ENCODE measurements at regions not wholly inside any gene's neighbourhood (a gene's known extent, or its start where the extent isn't known, plus 50 kb on each side); places are given as distances from the start of the nearest gene placed in this dataset.

- 85% methylated on average over 2 of the region's 2 CpGs for WGBS (ENCODE audit: low lambda C conversion rate)
- Histone ChIP-seq H3K9me2 (no peaks in the 10 kb centered on the region), H3K27me3 (ENCODE audit: insufficient read depth) (no peaks in the 10 kb centered on the region), H3K9ac (no peak overlapping the region), H2AFZ (ENCODE audit: low read depth) (no peak overlapping the region), H3K4me2 (no peak overlapping the region), H3K9me3 (no peaks in the 10 kb centered on the region), H3K36me3 (replicated peaks in 1 of 2; ENCODE audit: control insufficient read depth in 1 of 2, insufficient read depth in 2 of 2, low read length in 1 of 2) (no peaks in the 10 kb centered on the region), H3K27ac (ENCODE audit: low read depth in 2 of 2, low read length in 1 of 2) (no peak overlapping the region), H3K79me2 (ENCODE audit: insufficient read depth) (no peaks in the 10 kb centered on the region), H4K20me1 (ENCODE audit: insufficient read depth) (no peaks in the 10 kb centered on the region), H3K4me1 (ENCODE audit: control insufficient read depth in 1 of 2, insufficient read depth in 2 of 2, low read depth in 1 of 2, low read length in 1 of 2) (no peaks in the 10 kb centered on the region), H3F3A (replicated peaks; ENCODE audit: insufficient read depth) (no peaks in the 10 kb centered on the region), H3K4me3 (ENCODE audit: low read depth in 2 of 2, low read length in 1 of 2) (no peak overlapping the region)
- POLR2A ChIA-PET = no interaction called here
- CTCF ChIA-PET = interaction anchor here (0.9 to 1.4 kb wide), 2 partner anchors 14 to 84 kb away, joined by 4 read pairs; no protein-coding TSS in a partner anchor
- TF ChIP-seq RCOR1 (IDR thresholded peaks at IDR 0.05; ENCODE audit: low read length) = no peak
- TF ChIP-seq RXRA (IDR thresholded peaks at IDR 0.05; ENCODE audit: borderline replicate concordance, low read depth) = no peak
- no peak for TF ChIP-seq USF1 (IDR thresholded peaks at IDR 0.05; ENCODE audit: borderline replicate concordance, low read depth)
- no peak for TF ChIP-seq TCF12 (IDR thresholded peaks at IDR 0.05)
- TF ChIP-seq TEAD4 (IDR thresholded peaks at IDR 0.05; ENCODE audit: borderline replicate concordance, insufficient read depth) = no peak
- no peak for TF ChIP-seq EP300 (IDR thresholded peaks at IDR 0.05; ENCODE audit: borderline replicate concordance in 1 of 2, low read depth in 1 of 2, low read length in 1 of 2)
- no peak for TF ChIP-seq NFIC (IDR thresholded peaks at IDR 0.05; ENCODE audit: borderline replicate concordance)
- no peak for TF ChIP-seq TAF1 (IDR thresholded peaks at IDR 0.05; ENCODE audit: borderline replicate concordance, low read depth, low read length)
- TF ChIP-seq FOXJ3 (CRISPR knock-in tag; IDR thresholded peaks at IDR 0.05) = no peak
- no peak for TF ChIP-seq JUND (IDR thresholded peaks at IDR 0.05)
- TF ChIP-seq SIN3A (IDR thresholded peaks at IDR 0.05; ENCODE audit: borderline replicate concordance, low read depth, low read length) = no peak
- TF ChIP-seq POLR2AphosphoS5 (IDR thresholded peaks at IDR 0.05; ENCODE audit: low read depth, low read length) = no peak
- no peak for TF ChIP-seq YY1 (IDR thresholded peaks at IDR 0.05; ENCODE audit: low read depth)
- TF ChIP-seq MAX (IDR thresholded peaks at IDR 0.05; ENCODE audit: low read depth) = no peak
- TF ChIP-seq FOXM1 (IDR thresholded peaks at IDR 0.05; ENCODE audit: low read depth) = no peak
- no peak for TF ChIP-seq NRF1 (IDR thresholded peaks at IDR 0.05; ENCODE audit: low read depth, low read length)
- no peak for DNase-seq
Observed at GRCh38 chr7:82521906-82522445, 78.4 kb upstream of the CACNA2D1 start.

GRCh38 chr7:82517050-82517449 is 73.5 kb upstream of the CACNA2D1 start:
- H2AFZ ChIP-seq (ENCODE audit: low read depth) = no peak overlapping the region
- no peaks in the 10 kb centered on the region for H3K27me3 ChIP-seq (ENCODE audit: insufficient read depth)
- H3K9ac ChIP-seq = no peak overlapping the region
- no peak for DNase-seq
- H4K20me1 ChIP-seq (ENCODE audit: insufficient read depth) = no peaks in the 10 kb centered on the region
- CTCF ChIA-PET = interaction anchor here (0.6 to 1.3 kb wide), 4 partner anchors 31 to 88 kb away, joined by 3 to 4 read pairs (median 3); no protein-coding TSS in a partner anchor
- H3K9me2 ChIP-seq = no peaks in the 10 kb centered on the region
- POLR2A ChIA-PET = no interaction called here
- no peaks in the 10 kb centered on the region for H3K79me2 ChIP-seq (ENCODE audit: insufficient read depth)
- H3K9me3 ChIP-seq = no peaks in the 10 kb centered on the region
- no peak overlapping the region for H3K4me2 ChIP-seq
- H3K27ac ChIP-seq (ENCODE audit: low read depth in 2 of 2, low read length in 1 of 2) = no peak overlapping the region
- no peaks in the 10 kb centered on the region for H3K36me3 ChIP-seq (replicated peaks in 1 of 2; ENCODE audit: control insufficient read depth in 1 of 2, insufficient read depth in 2 of 2, low read length in 1 of 2)
- TF ChIP-seq CHD2 (IDR thresholded peaks at IDR 0.05; ENCODE audit: low read length, partially characterized antibody) = no peak
- no peak for TF ChIP-seq REST (IDR thresholded peaks at IDR 0.05; ENCODE audit: low read depth, low read length)
- no peak for TF ChIP-seq TAF1 (IDR thresholded peaks at IDR 0.05; ENCODE audit: borderline replicate concordance, low read depth, low read length)
- TF ChIP-seq SIN3A (IDR thresholded peaks at IDR 0.05; ENCODE audit: borderline replicate concordance, low read depth, low read length) = no peak
- TF ChIP-seq FOXM1 (IDR thresholded peaks at IDR 0.05; ENCODE audit: low read depth) = no peak
- 88% methylated on average over 2 of the region's 2 CpGs for WGBS (ENCODE audit: low lambda C conversion rate)
- no peaks in the 10 kb centered on the region for H3F3A ChIP-seq (replicated peaks; ENCODE audit: insufficient read depth)
- H3K4me1 ChIP-seq (ENCODE audit: control insufficient read depth in 1 of 2, insufficient read depth in 2 of 2, low read depth in 1 of 2, low read length in 1 of 2) = no peaks in the 10 kb centered on the region
- no peak overlapping the region for H3K4me3 ChIP-seq (ENCODE audit: low read depth in 2 of 2, low read length in 1 of 2)
